ENCODE measurements at regions not wholly inside any gene's neighbourhood (a gene's known extent, or its start where the extent isn't known, plus 50 kb on each side); places are given as distances from the start of the nearest gene placed in this dataset.

DNA sequence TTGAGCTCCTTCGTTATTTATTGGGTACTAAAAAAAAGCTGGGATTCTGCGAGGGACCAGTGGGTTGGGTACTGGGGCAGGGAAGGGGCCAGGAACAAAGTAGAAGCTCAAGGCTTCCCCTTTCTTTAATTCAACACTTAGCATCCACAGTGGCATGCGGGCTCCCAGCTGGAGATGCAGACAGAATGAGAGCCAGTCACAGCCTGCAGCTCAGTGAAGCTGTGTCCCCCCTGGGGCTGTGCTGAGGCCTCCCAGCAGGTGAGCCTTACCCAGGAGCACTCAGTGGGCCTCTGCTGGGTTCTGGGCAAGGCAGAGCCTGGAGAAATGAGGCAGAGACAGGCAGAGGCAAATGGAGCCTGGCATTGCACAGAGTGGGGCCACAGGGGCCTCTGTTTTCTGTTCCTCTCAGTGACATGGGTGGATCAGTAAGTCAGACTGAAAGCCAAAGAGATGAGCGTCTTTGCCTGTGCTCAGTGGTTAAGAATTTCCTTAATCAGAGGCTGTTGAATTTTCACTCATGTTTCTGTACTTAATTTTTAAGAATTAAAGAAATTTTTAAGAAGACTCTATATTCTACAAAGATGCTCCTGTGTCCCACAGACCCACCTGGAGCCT lies 181.4 kb upstream of the RBPJ start:
- TF ChIP-seq, protein P1, sequence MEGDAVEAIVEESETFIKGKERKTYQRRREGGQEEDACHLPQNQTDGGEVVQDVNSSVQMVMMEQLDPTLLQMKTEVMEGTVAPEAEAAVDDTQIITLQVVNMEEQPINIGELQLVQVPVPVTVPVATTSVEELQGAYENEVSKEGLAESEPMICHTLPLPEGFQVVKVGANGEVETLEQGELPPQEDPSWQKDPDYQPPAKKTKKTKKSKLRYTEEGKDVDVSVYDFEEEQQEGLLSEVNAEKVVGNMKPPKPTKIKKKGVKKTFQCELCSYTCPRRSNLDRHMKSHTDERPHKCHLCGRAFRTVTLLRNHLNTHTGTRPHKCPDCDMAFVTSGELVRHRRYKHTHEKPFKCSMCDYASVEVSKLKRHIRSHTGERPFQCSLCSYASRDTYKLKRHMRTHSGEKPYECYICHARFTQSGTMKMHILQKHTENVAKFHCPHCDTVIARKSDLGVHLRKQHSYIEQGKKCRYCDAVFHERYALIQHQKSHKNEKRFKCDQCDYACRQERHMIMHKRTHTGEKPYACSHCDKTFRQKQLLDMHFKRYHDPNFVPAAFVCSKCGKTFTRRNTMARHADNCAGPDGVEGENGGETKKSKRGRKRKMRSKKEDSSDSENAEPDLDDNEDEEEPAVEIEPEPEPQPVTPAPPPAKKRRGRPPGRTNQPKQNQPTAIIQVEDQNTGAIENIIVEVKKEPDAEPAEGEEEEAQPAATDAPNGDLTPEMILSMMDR (IDR thresholded peaks at IDR 0.05; ENCODE audit: insufficient read depth, low read length): no peak
- no peak for TF ChIP-seq POLR2AphosphoS5 (IDR thresholded peaks at IDR 0.05; ENCODE audit: low read depth)
- TF ChIP-seq, protein P2, sequence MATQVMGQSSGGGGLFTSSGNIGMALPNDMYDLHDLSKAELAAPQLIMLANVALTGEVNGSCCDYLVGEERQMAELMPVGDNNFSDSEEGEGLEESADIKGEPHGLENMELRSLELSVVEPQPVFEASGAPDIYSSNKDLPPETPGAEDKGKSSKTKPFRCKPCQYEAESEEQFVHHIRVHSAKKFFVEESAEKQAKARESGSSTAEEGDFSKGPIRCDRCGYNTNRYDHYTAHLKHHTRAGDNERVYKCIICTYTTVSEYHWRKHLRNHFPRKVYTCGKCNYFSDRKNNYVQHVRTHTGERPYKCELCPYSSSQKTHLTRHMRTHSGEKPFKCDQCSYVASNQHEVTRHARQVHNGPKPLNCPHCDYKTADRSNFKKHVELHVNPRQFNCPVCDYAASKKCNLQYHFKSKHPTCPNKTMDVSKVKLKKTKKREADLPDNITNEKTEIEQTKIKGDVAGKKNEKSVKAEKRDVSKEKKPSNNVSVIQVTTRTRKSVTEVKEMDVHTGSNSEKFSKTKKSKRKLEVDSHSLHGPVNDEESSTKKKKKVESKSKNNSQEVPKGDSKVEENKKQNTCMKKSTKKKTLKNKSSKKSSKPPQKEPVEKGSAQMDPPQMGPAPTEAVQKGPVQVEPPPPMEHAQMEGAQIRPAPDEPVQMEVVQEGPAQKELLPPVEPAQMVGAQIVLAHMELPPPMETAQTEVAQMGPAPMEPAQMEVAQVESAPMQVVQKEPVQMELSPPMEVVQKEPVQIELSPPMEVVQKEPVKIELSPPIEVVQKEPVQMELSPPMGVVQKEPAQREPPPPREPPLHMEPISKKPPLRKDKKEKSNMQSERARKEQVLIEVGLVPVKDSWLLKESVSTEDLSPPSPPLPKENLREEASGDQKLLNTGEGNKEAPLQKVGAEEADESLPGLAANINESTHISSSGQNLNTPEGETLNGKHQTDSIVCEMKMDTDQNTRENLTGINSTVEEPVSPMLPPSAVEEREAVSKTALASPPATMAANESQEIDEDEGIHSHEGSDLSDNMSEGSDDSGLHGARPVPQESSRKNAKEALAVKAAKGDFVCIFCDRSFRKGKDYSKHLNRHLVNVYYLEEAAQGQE (IDR thresholded peaks at IDR 0.05; ENCODE audit: insufficient replicate concordance, low read depth): no peak
- TF ChIP-seq SPI1 (IDR thresholded peaks at IDR 0.05; ENCODE audit: borderline replicate concordance, low read depth): no peak
- no peak for TF ChIP-seq GABPA (IDR thresholded peaks at IDR 0.05; ENCODE audit: low read depth)

Data from HL-60 (cell line).